GM18508 (cell line): ENCODE measurements at regions not wholly inside any gene's neighbourhood (a gene's known extent, or its start where the extent isn't known, plus 50 kb on each side); places are given as distances from the start of the nearest gene placed in this dataset.
"Not testable (repeated sequence)": the region's sequence is repeated elsewhere in the genome, so short reads cannot be mapped to it uniquely, and the experiment has no call there.

Experiments
- ATAC-seq: cut with Tn5 transposase; IDR thresholded peaks from one replicate; pipeline ENCODE4 v1.9.1; 2021; ENCODE audit warnings: moderate number of reproducible peaks; ENCODE audit not compliant: insufficient read depth, unreplicated experiment

DNA sequence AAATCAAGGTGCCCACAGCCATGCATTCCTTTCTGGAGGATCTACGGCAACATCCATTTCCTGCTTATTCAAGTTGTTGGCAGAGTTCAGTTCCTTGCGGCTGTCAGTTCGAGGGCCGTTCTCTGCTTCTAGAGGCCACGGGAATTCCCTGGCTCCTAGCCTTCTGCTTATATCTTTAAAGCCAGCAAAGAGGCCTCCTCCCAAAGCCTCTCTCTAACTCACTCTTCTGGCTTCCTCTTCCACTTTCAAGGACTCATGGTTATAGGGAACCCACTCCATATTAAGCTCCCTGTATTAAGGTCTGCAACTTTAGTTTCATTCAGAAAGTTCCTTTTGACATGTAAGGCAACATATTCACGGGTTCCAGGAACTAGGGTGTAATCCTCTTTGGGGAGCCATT is 150.1 kb upstream of the RMP24 start:
- no peak for ATAC-seq

DNA sequence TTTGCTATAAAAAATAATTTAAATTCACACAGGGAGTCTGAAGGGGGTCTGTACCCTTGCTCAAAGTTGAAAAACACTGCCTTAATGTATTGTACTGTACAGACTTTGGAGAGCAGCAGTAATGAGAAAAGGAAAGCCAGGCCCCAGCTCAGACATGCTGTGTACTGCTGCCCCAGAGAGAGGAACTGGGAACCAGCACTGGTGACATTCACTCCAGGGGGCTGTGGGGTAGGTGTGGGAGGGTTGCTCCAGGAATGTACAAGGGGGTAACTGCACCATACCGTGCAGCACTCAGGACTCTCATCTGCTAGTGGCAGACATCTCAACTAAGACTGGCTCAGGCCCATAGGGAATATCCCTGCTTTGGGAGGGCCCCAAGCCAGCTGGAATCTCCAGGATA is 146.0 kb upstream of the RMP24 start:
- no peak for ATAC-seq

DNA sequence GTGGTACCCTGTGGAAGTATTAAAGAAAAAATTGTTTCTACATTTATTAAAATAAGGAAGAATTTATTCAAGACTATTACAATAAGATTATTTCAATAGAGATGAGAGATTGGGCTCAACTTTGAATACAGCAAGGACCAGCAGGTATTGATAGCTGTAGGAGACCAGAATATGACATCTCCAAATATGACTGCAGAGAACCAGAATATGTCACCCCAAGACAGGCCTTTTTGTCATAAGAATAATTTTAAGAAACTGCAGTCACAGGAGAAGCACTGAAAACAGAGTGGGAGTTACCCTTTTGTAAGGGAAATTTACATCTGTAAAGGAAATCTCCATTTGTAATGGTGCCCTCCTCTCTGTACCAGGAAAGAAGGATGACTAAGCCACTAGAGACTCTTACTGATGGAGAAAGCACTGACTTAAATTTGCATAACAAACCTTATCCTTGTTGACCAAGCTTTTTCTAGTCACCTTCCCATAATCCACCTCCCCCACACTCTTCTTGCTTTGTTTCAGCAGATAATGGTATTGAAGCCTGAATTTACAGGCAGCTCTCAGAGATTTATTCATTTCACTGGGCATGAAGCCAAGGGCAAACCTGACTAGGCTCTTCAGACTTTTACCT is 145.1 kb upstream of the RMP24 start:
- ATAC-seq = no peak

DNA sequence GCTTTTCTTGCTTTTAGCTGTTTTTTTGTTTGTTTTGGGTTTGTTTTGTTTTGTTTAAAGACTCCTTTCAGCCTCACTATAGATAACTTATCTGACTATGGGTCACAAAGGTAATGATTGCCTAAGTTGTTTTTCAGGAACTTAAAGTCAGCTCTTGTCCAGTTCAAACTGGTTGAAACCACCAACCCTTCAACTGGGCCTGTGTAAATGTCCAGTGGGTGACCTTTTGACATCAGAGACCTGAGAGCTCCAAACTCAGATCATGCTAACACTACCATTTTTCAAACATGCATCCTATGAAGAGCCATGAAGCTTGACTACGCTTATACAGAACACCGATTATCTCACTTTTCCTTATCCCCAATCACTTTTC is 144.6 kb upstream of the RMP24 start:
- ATAC-seq = no peak

DNA sequence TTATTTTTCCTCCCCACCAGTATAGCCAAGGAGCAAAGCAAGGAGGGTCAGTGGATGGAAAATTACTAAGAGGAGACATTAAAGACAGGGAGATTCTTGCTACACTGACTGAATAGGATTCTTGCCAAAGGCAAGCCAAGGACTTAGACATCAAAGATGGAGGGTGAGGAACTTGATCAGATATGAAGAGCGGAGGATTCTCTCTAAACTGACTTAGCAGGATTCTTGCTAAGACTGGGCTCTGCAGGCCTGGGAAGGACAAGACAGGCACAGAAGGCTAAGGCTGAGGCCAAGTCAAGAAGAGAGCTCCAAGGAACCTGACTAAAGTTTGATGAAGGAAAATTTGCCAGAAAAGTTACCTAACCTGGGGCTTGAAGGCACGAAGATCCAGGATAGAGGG is 143.9 kb upstream of the RMP24 start:
- no peak for ATAC-seq

DNA sequence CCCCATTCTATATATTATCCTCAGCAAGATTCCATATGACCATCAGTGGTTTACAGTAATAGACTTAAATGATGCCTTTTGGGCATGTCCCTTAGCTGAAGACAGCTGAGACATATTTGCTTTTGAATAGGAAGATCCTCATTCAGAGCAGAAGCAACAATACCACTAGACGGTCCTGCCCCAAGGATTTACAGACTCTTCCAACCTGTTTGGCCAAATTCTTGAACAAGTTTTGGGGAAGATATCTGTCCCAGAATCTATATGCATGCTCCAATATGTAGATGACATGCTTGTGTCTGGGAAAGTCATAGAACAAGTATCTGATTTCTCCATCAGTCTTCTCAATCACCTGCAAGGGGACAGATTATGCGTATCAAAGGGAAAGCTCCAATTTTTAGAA is 137.1 kb upstream of the RMP24 start:
- ATAC-seq = no peak

DNA sequence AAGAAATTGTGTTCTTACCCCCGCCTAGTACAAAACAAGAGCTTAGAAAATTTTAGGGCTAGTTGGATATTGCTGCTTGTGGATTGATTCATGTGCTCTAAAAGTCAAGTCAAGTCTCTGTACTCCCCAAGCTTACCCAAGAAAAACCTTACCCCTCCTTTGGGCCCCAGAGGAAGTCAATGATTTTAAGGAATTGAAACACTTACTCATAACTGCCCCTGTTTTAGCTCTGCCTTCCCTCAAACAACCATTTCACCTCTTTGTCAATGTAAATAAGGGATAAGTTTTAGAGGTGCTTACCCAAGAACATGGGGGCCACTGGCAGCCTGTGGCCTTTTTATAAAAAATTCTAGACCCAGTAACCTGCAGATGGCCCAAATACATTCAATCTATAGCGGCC is 136.6 kb upstream of the RMP24 start:
- ATAC-seq = peak; percentile 94

DNA sequence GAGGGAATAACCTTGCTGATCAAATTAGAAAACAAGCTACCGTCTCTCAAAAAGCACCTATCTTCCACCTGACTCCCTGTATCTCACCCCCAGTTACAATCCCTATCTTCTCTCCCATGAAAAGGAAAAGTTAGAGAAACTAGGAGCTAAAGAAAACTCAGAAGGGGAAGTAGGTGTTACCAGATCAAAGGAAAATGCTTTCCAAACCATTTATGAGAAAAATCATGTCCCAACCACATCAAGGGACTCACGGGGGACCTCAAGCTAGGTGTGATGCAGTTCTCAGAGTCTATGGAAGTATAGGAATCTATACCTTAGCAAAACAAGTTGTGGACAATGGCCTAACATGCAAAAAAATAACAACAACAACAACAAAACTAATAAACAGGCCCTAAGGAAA is 135.5 kb upstream of the RMP24 start:
- no peak for ATAC-seq

DNA sequence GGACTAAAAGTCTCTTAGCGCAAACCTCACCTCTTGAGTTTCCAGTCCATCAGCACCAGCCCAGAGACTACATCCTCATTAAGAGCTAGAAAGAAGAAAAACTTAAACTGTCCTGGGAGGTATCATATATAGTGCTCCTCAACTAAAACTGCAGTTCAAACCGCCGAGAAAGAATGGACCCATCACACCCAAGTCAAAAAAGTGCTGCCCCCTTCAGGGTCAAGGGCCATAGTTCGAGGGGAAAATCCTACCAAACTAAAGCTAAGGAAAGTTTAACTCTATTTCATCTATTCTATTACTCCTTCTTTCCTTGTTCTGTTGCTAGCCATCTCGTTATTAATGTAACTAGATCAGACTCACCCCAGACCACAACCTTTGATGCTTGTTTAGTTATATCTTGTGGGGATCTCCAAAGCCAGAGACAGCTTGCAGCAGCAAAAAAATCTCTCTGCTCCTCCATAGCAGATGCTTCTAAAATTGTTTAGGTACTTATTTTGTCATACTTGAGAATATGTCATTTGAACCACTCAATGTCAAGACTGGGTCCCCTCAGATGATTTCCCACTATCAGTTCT is 134.5 kb upstream of the RMP24 start:
- ATAC-seq = no peak

DNA sequence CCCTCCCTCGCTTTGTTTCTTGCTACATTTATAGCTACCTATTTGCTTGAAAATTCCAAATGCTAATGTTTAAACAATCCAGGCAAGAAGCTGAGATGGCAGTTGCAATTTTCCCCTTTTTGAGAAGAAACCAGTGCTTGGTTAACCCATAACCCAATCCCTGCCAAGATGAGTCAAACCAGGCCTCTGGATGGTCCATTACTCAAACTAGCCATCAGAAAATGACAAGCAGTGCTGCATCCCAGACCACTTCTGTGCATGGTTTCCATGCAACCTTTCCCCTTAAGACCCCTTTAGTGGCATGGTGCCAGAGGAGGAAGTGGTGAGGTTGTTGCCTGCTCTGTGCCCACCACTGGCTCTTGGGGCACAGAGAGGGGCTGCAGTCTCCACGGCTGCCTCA is 131.2 kb upstream of the RMP24 start:
- ATAC-seq = no peak

DNA sequence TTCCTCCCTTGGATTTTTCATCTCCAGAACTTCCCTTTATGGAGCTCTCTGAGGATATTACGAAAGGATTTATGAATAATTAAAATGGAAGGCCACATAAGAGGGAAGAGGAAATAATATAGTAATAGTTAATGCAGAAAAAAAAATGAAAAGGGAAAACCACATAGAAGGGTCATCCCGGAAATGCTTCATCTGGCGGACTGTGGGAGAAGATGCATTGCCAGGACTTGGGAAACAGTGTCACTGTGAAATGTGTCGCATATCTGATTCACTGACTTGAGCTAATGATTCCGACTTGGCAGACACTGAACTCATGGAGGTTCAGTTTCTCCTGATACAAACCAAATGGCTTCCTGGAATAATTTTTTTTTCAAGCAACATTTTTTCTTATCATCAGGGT is 129.9 kb upstream of the RMP24 start:
- no peak for ATAC-seq

DNA sequence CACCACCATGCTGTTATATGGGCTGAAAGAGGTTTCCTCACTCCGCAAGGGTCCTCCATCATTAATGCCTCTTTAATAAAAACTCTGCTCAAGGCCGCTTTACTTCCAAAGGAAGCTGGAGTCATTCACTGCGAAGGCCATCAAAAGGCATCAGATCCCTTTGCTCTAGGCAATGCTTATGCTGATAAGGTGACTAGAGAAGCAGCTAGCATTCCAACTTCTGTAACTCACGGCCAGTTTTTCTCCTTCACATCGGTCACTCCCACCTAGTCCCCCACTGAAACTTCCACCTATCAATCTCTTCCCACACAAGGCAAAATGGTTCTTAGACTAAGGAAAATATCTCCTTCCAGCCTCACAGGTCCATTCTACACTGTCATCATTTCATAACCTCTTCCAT is 124.2 kb upstream of the RMP24 start:
- not testable (repeated sequence) for ATAC-seq

DNA sequence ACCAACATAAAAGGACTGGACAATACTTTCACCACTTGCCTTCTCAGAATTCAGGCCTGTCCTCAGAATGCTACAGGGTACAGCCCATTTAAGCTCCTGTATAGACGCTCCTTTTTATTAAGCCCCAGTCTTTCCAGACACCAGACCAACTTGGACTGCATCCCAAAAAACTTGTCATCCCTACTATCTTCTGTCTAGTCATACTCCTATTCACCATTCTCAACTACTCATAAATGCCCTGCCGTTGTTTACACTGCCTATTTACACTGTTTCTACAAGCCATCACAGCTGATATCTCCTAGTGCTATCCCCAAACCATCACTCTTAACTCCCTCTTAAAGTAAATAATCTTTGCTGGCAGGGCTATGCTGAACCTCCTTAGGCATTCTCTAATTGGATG is 123.2 kb upstream of the RMP24 start:
- ATAC-seq = not testable (repeated sequence)

DNA sequence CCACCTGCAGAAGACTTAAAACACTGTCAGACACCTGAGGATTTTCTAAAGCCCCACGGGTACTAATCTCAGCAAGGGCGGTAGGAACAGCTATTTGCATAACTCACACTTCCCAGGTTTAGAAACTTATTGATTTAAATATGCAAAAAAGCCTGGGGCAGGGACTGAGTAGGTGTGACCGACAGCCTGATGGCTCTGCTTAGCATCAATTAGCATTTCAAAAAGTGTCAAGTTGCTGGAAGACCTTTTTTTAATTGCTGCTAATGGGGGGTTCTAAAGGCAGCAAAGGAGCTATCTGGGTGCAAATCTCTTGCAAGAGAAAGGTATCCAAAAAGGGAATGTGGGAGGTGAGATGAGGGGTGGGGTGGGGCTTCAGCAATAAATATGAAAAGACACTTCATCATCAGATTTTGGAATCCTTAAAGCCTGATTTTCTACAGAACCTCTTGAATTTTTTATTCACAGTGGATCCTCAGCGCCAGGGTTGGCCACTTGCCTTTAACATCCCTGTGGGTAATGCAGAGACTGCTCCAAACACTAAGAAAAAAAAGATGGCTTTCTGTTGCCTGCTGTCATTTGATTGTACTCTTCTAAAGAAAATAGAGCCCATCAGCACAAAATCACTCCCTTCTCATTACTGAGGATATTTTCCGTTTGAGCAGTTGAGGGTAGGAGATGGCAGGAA is 121.1 kb upstream of the RMP24 start:
- no peak for ATAC-seq

DNA sequence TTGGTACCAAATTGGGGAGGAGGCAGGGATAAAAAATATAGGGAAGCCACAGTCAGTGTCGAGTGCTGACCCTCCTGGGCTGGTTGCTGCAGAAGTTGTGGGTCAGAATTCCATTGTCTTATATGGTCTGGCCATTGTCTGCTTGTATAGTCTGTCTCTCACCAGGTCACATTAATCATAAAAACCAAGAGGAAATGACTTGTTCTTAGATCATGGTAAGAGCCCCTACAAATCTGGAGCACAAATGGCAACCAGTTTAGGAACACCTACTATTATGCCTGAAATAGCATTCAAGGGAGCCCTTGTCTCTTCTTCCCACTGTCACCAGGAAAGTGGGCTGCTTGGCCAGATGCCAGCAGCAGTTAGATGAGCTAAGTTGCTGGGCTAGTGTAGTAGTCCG is 119.7 kb upstream of the RMP24 start:
- ATAC-seq = no peak

DNA sequence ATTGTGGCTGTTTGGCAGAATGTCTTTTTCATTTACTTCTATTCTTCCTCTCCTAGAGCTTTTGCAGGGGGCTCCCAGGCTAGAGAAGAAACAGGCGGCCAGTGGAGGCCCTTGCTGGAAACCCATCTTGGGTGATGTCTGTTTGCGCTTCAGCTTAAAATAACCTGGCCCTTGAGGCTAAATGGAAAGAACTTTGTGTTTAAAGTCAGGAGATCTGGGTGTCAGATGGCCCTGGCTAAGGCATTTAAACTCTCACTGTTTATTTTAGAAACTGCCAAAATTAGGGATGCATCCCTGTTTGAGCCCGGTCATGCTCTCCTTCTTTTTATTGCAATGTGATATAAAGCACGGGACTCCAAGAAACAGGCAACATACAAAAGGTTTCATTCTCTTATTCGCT is 118.4 kb upstream of the RMP24 start:
- ATAC-seq = no peak

DNA sequence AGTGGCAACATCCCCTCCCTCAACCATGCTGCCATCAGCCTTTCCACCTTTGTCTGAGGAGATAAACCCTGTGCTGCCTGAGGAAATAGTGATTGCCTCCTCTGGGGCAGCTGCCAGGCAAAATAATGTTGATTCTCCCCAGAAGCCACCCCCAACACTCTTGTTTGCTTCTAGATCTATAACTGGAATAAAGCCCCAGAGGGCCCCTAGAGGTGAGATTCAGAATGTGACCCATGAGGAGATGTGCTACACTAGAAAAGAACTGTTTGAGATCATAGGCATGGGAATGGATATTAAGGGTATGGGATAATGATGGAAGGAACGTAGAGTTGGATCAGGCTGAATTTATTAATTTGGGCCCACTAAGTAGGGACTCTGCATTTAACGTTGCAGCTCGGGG is 116.3 kb upstream of the RMP24 start:
- no peak for ATAC-seq

DNA sequence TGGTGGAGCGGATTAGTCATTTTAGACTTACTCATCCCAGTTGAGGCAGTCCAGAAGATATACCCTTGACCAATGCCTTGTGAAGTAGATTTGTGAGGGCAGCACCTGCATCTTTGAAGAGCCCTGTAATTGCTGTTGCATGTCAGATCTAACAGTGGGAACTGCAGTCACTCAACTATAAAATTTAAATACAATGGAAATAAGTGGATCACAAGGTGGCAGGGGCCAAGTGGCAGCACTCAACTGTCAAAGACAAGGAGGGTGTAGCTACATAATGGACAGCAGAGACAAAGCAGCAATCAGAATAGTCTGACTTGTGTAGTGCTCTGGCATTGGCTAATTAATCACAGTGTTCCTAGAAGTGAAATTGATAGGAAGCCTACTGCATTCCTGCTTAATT is 115.8 kb upstream of the RMP24 start:
- not testable (repeated sequence) for ATAC-seq

DNA sequence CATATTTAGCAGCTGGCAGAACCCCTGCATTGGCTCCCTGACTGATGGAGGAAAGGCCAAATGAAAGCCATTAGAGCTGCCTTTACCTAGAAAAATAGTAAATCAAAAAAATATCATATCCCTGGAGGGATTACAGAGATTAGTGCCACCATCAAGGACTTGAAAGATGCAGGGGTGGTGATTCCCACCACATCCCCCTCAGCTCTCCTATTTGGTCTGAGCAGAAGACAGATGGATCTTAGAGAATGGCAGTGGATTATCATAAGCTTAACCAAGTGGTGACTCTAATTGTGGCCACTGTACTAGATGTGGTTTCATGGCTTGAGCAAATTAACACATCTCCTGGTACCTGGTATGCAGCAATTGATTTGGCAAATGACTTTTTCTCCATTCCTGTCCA is 114.9 kb upstream of the RMP24 start:
- ATAC-seq = not testable (repeated sequence)

DNA sequence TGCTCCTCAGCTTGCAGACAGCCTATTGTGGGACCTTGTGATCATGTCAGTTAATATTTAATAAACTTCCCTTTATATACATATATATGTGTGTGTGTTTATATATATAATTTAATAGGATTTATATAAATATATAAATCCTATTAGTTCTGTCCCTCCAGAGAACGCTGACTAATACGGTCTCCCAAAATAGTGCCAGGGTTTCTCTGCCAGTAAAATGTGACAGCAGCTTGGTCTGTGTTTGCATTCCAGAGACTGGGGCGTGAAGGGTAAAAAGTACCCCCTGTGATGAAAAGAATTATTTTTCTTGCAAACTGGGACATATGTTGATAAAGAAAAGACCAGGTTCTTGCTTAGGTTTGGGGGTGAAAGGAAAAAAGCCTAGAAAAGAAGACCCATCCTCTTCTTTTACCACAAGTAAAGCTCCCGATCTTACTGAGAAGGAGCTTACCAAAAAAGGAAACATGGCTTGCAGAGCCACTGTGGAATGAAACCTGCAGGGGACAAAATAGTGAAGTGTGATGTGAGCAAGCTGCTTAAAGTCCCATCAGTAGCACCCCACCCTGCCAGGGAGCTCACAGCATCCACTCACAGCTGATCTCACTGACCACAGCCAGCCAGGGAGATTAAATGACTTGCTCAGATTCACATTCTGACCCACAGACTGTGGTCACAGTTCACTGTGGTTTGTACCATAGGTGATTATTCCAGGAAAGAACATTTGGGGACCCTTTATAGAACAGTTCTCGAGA is 110.9 kb upstream of the RMP24 start:
- no peak for ATAC-seq

DNA sequence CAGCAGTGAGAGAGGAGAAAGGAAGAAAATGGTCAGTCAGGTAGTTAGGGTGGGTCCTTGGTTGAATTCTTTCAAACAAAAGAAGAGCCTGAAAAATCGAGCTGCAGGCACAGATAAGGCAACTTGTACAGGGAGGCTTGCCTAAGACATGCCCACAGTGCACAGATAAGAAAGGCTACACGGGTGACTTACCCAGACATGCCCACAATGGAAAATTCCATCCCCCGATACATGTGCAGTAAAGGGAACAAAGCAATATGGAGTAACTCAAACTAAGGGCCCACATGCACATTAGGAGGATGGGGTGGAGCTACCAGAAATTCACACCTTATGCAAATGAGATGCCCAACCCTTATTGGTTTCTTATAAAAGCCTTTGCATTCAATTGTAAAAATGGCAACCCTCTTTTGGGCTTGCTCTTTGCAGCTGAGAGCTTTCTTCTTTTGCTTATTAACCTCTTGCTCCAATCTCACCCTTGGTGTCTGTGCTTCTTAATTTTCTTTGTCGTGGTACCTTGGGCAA is 110.3 kb upstream of the RMP24 start:
- no peak for ATAC-seq
